GM19324 (cell line): ENCODE measurements at regions not wholly inside any gene's neighbourhood (a gene's known extent, or its start where the extent isn't known, plus 50 kb on each side); places are given as distances from the start of the nearest gene placed in this dataset.
"Not testable (repeated sequence)": the region's sequence is repeated elsewhere in the genome, so short reads cannot be mapped to it uniquely, and the experiment has no call there.

ENCODE experiments used
- ATAC-seq: cut with Tn5 transposase; IDR thresholded peaks from one replicate; pipeline ENCODE4 v1.9.1; 2021; ENCODE audit warnings: mild to moderate bottlenecking, moderate library complexity; ENCODE audit not compliant: unreplicated experiment, low FRiP score

GRCh38 chr12:9319044-9319841 lies 111.0 kb upstream of the PZP start:
- ATAC-seq: no peak

- ATAC-seq: not testable (repeated sequence)
These were observed 105.3 kb upstream of the PZP start for GRCh38 chr12:9313479-9313878.

GRCh38 chr12:9312406-9313392 lies 104.5 kb upstream of the PZP start:
- ATAC-seq: not testable (repeated sequence)

- ATAC-seq: not testable (repeated sequence)
These were observed 103.3 kb upstream of the PZP start for GRCh38 chr12:9311454-9311853.

GRCh38 chr12:9310645-9311044 lies 102.5 kb upstream of the PZP start:
- not testable (repeated sequence) for ATAC-seq

- not testable (repeated sequence) for ATAC-seq
These were observed 101.6 kb upstream of the PZP start for GRCh38 chr12:9309749-9310148.

GRCh38 chr12:9308745-9309144 lies 100.5 kb upstream of the PZP start:
- ATAC-seq: peak; percentile 54

GRCh38 chr12:9308163-9308562 lies 100.0 kb upstream of the PZP start:
- ATAC-seq: not testable (repeated sequence)

GRCh38 chr12:9307255-9307654 lies 99.1 kb upstream of the PZP start:
- ATAC-seq: not testable (repeated sequence)

GRCh38 chr12:9306004-9306403 lies 97.8 kb upstream of the PZP start:
- not testable (repeated sequence) for ATAC-seq

GRCh38 chr12:9304540-9304939 lies 96.3 kb upstream of the PZP start:
- not testable (repeated sequence) for ATAC-seq

- not testable (repeated sequence) for ATAC-seq
These were observed 87.7 kb upstream of the PZP start for GRCh38 chr12:9295872-9296271.

GRCh38 chr12:9294072-9294620 lies 86.0 kb upstream of the PZP start:
- not testable (repeated sequence) for ATAC-seq

- not testable (repeated sequence) for ATAC-seq
These were observed 85.2 kb upstream of the PZP start for GRCh38 chr12:9293391-9293790.

- not testable (repeated sequence) for ATAC-seq
These were observed 81.8 kb upstream of the PZP start for GRCh38 chr12:9289984-9290383.

GRCh38 chr12:9284724-9285123 lies 76.5 kb upstream of the PZP start:
- not testable (repeated sequence) for ATAC-seq

GRCh38 chr12:9284197-9284596 lies 76.0 kb upstream of the PZP start:
- ATAC-seq: not testable (repeated sequence)

GRCh38 chr12:9283346-9284095 lies 75.3 kb upstream of the PZP start:
- ATAC-seq: not testable (repeated sequence)

- ATAC-seq: no peak
These were observed 68.8 kb upstream of the PZP start for GRCh38 chr12:9276990-9277389.

- ATAC-seq: no peak
These were observed 65.1 kb upstream of the PZP start for GRCh38 chr12:9273276-9273675.
